ENCODE measurements at regions not wholly inside any gene's neighbourhood (a gene's known extent, or its start where the extent isn't known, plus 50 kb on each side); places are given as distances from the start of the nearest gene placed in this dataset.

DNA sequence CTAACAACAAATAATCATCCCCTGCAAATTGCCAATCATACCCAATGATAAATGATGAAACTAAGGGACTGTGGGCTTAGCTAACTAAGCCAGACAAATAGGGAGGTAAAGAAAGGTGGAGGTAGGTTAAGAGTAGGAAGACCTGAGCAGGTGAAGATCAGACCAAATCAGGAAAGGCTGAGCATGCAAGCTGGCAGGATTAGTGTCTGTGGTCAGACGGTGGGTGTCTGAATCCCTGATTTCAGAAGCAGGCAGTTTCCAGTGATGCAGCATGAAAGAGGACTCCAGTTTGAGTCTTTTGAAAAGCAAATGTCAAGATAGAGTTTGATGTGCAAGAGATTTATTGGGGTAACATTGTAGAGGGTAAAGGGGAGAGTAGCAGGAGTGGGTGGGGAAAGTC is 181.4 kb upstream of the MYLIP start:
- Histone ChIP-seq H3K27me3 (ENCODE audit: control insufficient read depth in 2 of 2, insufficient read depth in 2 of 2, low read length in 2 of 2) (no peaks in the 10 kb centered on the region), H3K4me1 (ENCODE audit: control insufficient read depth in 1 of 2, insufficient read depth in 2 of 2, low read length in 2 of 2) (no peaks in the 10 kb centered on the region), H3K4me3 (replicated peaks in 1 of 3; ENCODE audit: low read depth in 2 of 3, low read length in 3 of 3) (no peak overlapping the region), H2AFZ (ENCODE audit: insufficient read depth, low read depth, low read length, poor library complexity, severe bottlenecking) (no peak overlapping the region), H3K36me3 (replicated peaks in 1 of 2; ENCODE audit: control insufficient read depth in 1 of 2, insufficient read depth in 2 of 2, low read length in 2 of 2) (no peaks in the 10 kb centered on the region), H3K9me3 (replicated peaks in 1 of 2; ENCODE audit: control insufficient read depth in 1 of 2, insufficient read depth in 1 of 2, low read length in 2 of 2) (no peaks in the 10 kb centered on the region), H3K4me2 (replicated peaks; ENCODE audit: extremely low read depth, low read length, poor library complexity, severe bottlenecking) (no peak overlapping the region), H4K20me1 (ENCODE audit: insufficient read depth, low read length) (no peaks in the 10 kb centered on the region), H3K27ac (ENCODE audit: low read depth in 1 of 2, low read length in 2 of 2) (no peak overlapping the region), H3K79me2 (ENCODE audit: insufficient read depth, low read length) (no peaks in the 10 kb centered on the region), H3K9ac (ENCODE audit: insufficient read depth, low read length, poor library complexity, severe bottlenecking) (no peak overlapping the region)
- Mint-ChIP-seq H3K36me3 (no peaks in the 10 kb centered on the region), H3K27ac (no peak overlapping the region), H3K4me1 (no peaks in the 10 kb centered on the region), H3K27me3 (ENCODE audit: low read depth in 3 of 3) (peaks cover 0 to 3% (median 1%) of the 10 kb centered on the region in 3 donors), H3K9me3 (peaks cover 0 to 1% (median 0%) of the 10 kb centered on the region in 7 donors), H3K4me3 (no peak overlapping the region)
- intact Hi-C loops (cut with micrococcal nuclease): no loop called here
- WGBS (ENCODE audit: insufficient coverage): 94% methylated on average over 1 of the region's 1 CpG
- DNase-seq: no peak
- TF ChIP-seq, protein P1, sequence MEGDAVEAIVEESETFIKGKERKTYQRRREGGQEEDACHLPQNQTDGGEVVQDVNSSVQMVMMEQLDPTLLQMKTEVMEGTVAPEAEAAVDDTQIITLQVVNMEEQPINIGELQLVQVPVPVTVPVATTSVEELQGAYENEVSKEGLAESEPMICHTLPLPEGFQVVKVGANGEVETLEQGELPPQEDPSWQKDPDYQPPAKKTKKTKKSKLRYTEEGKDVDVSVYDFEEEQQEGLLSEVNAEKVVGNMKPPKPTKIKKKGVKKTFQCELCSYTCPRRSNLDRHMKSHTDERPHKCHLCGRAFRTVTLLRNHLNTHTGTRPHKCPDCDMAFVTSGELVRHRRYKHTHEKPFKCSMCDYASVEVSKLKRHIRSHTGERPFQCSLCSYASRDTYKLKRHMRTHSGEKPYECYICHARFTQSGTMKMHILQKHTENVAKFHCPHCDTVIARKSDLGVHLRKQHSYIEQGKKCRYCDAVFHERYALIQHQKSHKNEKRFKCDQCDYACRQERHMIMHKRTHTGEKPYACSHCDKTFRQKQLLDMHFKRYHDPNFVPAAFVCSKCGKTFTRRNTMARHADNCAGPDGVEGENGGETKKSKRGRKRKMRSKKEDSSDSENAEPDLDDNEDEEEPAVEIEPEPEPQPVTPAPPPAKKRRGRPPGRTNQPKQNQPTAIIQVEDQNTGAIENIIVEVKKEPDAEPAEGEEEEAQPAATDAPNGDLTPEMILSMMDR (IDR thresholded peaks at IDR 0.05): no peak

DNA sequence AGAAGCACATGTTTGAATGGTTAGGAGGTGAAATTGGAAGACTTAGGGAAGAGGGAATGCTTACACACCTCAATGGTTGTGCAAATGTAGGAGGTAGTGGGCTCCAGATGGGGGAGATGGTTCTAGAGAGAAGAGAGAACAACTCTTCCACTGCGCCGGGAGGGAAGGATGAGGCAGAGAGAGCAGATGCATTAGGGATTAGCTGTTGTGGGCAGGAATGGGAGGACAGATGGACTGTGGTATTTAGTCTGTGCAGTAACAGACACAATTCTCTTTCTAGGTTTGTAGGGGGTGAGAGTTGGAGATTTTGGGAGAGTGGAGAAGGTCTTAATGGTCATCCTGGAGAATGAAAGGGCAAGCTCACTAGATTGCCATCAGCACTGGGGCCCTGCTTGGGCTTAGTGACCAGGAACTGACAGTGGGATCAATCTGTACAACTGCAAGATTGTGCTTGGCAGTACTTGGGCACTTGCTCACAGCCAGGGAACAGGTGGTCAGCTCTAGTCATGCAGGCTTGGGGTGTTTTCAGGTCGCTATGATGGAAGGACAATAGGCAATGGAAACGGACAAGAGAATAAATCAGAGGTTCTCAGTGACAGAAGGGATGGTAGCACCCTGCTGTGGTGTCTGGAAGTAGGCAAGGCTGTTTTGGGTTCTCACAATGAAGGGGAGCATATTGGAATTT is 182.0 kb upstream of the MYLIP start:
- Mint-ChIP-seq H3K27ac (no peak overlapping the region), H3K4me1 (no peaks in the 10 kb centered on the region), H3K4me3 (no peak overlapping the region), H3K36me3 (no peaks in the 10 kb centered on the region), H3K27me3 (ENCODE audit: low read depth in 3 of 3) (peaks cover 0 to 3% (median 3%) of the 10 kb centered on the region in 3 donors), H3K9me3 (peaks cover 0 to 1% (median 0%) of the 10 kb centered on the region in 7 donors)
- 85% methylated on average over 4 of the region's 4 CpGs for WGBS (ENCODE audit: insufficient coverage)
- H3K27me3 ChIP-seq (ENCODE audit: control insufficient read depth in 2 of 2, insufficient read depth in 2 of 2, low read length in 2 of 2): no peaks in the 10 kb centered on the region
- no peak for DNase-seq
- H3K79me2 ChIP-seq (ENCODE audit: insufficient read depth, low read length): no peaks in the 10 kb centered on the region
- no peak overlapping the region for H3K4me3 ChIP-seq (replicated peaks in 1 of 3; ENCODE audit: low read depth in 2 of 3, low read length in 3 of 3)
- no peak overlapping the region for H3K27ac ChIP-seq (ENCODE audit: low read depth in 1 of 2, low read length in 2 of 2)
- H3K4me1 ChIP-seq (ENCODE audit: control insufficient read depth in 1 of 2, insufficient read depth in 2 of 2, low read length in 2 of 2): no peaks in the 10 kb centered on the region
- no peak overlapping the region for H3K4me2 ChIP-seq (replicated peaks; ENCODE audit: extremely low read depth, low read length, poor library complexity, severe bottlenecking)
- no peaks in the 10 kb centered on the region for H4K20me1 ChIP-seq (ENCODE audit: insufficient read depth, low read length)
- TF ChIP-seq, protein P1 (IDR thresholded peaks at IDR 0.05): no peak
- H2AFZ ChIP-seq (ENCODE audit: insufficient read depth, low read depth, low read length, poor library complexity, severe bottlenecking): no peak overlapping the region
- no peaks in the 10 kb centered on the region for H3K9me3 ChIP-seq (replicated peaks in 1 of 2; ENCODE audit: control insufficient read depth in 1 of 2, insufficient read depth in 1 of 2, low read length in 2 of 2)
- H3K9ac ChIP-seq (ENCODE audit: insufficient read depth, low read length, poor library complexity, severe bottlenecking): no peak overlapping the region
- no peaks in the 10 kb centered on the region for H3K36me3 ChIP-seq (replicated peaks in 1 of 2; ENCODE audit: control insufficient read depth in 1 of 2, insufficient read depth in 2 of 2, low read length in 2 of 2)
- intact Hi-C loops (cut with micrococcal nuclease): no loop called here

Measured in CD14-positive monocyte (primary cell).